ENCODE measurements at regions not wholly inside any gene's neighbourhood (a gene's known extent, or its start where the extent isn't known, plus 50 kb on each side); places are given as distances from the start of the nearest gene placed in this dataset.

DNA sequence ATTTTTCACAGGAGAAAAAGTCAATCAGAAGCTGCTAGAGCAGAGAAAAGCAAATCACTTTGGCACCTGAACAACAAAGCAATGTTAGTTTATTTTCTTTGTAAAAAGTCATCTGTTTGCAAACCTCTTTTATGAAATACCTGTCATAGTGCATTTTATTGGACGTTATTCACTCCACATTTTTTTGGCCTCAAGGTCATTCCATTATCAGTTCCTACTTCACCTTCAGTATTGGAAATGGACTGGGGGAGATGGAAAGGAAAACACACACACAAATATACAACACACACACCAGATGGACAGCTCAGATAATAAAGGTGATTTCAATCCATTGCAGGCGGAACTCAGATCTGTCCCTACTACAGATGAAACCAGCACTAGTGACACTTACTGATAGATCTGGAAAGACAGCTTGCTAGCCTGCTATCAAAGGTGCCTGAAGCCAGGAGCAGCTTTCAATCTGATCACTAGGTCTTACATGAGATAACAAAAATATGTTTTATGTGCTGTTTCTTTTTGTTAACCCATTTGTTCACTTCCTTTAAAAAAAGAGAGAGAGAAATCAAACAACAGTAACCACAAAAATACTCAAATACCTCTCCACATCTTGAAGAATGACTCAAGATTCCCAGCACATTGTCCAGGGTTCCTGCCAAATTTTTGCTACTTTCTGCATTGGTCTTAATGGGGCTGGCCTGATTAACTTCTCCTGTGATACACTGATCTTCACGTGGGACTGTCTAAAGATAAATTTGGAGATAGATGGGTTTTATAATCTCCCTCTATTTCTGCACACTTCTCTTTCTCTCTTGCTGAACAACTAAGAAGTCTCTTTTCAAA lies 844.3 kb upstream of the TENM4 start:
- CTCF ChIA-PET: interaction anchor here (0.6 kb wide), 2 partner anchors 16 to 82 kb away, joined by 4 to 7 read pairs; no protein-coding TSS in a partner anchor
- Histone ChIP-seq H2AK5ac (ENCODE audit: low read depth, low read length) (no peak overlapping the region), H3K4ac (ENCODE audit: low read depth, low read length) (no peak overlapping the region), H3K27me3 (ENCODE audit: control insufficient read depth, insufficient read depth, low read length) (peaks cover 4% of the 10 kb centered on the region; the same call in 1 of the 2 replicates), H3K4me2 (ENCODE audit: low read depth, low read length) (no peak overlapping the region), H3K4me1 (ENCODE audit: control insufficient read depth, insufficient read depth, low read length) (peaks cover 3% of the 10 kb centered on the region; the same call in 1 of the 2 replicates), H2BK120ac (ENCODE audit: low read depth, low read length) (no peak overlapping the region), H3K79me1 (ENCODE audit: low read depth in 1 of 2, low read length in 2 of 2) (no peaks in the 10 kb centered on the region), H2BK5ac (ENCODE audit: low read depth, low read length, poor library complexity, severe bottlenecking) (no peak overlapping the region), H2BK20ac (ENCODE audit: low read depth, low read length) (peak overlapping the region; percentile 39; the same call in 1 of the 2 replicates), H3K36me3 (ENCODE audit: control insufficient read depth, insufficient read depth, low read length) (no peaks in the 10 kb centered on the region), H3K18ac (ENCODE audit: low read depth, low read length) (no peak overlapping the region), H3K27ac (ENCODE audit: insufficient read depth, low read length) (no peak overlapping the region), H3K14ac (replicated peaks; ENCODE audit: low read depth, low read length) (no peak overlapping the region), H2BK15ac (ENCODE audit: low read depth, low read length) (peak overlapping the region; percentile 34; the same call in 1 of the 3 replicates), H3K56ac (ENCODE audit: extremely low read depth, insufficient read depth, low read length) (no peak overlapping the region), H4K20me1 (ENCODE audit: insufficient read depth, low read length) (no peaks in the 10 kb centered on the region), H2AFZ (replicated peaks; ENCODE audit: low read length, poor library complexity) (no peak overlapping the region), H3K23ac (ENCODE audit: low read depth, low read length) (no peak overlapping the region), H4K91ac (ENCODE audit: insufficient read depth, low read depth, low read length) (no peak overlapping the region), H3K9me1 (ENCODE audit: insufficient read depth, low read length) (no peaks in the 10 kb centered on the region), H3K4me3 (ENCODE audit: insufficient read depth, low read depth, low read length) (no peak overlapping the region), H2AK9ac (replicated peaks; ENCODE audit: low read depth, low read length, poor library complexity) (no peak overlapping the region), H3K9me3 (ENCODE audit: control insufficient read depth, insufficient read depth, low read length) (no peaks in the 10 kb centered on the region), H4K5ac (ENCODE audit: low read depth, low read length) (no peak overlapping the region), H4K8ac (ENCODE audit: low read depth in 2 of 2, low read length in 2 of 2) (no peak overlapping the region), H3K9ac (ENCODE audit: low read depth, low read length) (no peak overlapping the region)
- dilution Hi-C loops (cut with HindIII; ENCODE audit: low sequenced_read_pairs, unreplicated experiment): no loop called here
- intact Hi-C loops (cut with micrococcal nuclease): no loop called here
- BruUV-seq (replicated peaks): no TSS peak
- no CpG with 5 or more reads among the region's 3 CpGs for WGBS, 2 experiments (ENCODE audit: extremely low coverage in 2 of 2, insufficient read length in 1 of 2)
- POLR2A ChIA-PET (ENCODE audit: unreplicated experiment): no interaction called here
- in situ Hi-C loops (cut with MboI; ENCODE audit: low sequenced_read_pairs): no loop called here
- TF ChIP-seq RAD21 (IDR thresholded peaks at IDR 0.05; ENCODE audit: low read length): no peak
- TF ChIP-seq POLR2A (IDR thresholded peaks at IDR 0.05; ENCODE audit: low read depth, low read length): no peak
- no peak for TF ChIP-seq MXI1 (IDR thresholded peaks at IDR 0.05; ENCODE audit: borderline replicate concordance, low read depth, low read length)
- TF ChIP-seq RFX5 (IDR thresholded peaks at IDR 0.05; ENCODE audit: low read depth, low read length): no peak
- no peak for TF ChIP-seq CEBPB (IDR thresholded peaks at IDR 0.05; ENCODE audit: low read depth, low read length)
- no peak for TF ChIP-seq RCOR1 (IDR thresholded peaks at IDR 0.05; ENCODE audit: insufficient replicate concordance, low read length)
- TF ChIP-seq MAFK (IDR thresholded peaks at IDR 0.05; ENCODE audit: low read depth, low read length): no peak
- TF ChIP-seq SMC3 (IDR thresholded peaks at IDR 0.05; ENCODE audit: low read depth, low read length): no peak
- TF ChIP-seq NFE2L2 (IDR thresholded peaks at IDR 0.05; ENCODE audit: low read depth, low read length): no peak
- no peak for TF ChIP-seq BHLHE40 (IDR thresholded peaks at IDR 0.05; ENCODE audit: low read depth, low read length)
- TF ChIP-seq, protein P1, sequence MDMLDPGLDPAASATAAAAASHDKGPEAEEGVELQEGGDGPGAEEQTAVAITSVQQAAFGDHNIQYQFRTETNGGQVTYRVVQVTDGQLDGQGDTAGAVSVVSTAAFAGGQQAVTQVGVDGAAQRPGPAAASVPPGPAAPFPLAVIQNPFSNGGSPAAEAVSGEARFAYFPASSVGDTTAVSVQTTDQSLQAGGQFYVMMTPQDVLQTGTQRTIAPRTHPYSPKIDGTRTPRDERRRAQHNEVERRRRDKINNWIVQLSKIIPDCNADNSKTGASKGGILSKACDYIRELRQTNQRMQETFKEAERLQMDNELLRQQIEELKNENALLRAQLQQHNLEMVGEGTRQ (IDR thresholded peaks at IDR 0.05; ENCODE audit: low read depth, low read length): no peak
- TF ChIP-seq, protein P2, sequence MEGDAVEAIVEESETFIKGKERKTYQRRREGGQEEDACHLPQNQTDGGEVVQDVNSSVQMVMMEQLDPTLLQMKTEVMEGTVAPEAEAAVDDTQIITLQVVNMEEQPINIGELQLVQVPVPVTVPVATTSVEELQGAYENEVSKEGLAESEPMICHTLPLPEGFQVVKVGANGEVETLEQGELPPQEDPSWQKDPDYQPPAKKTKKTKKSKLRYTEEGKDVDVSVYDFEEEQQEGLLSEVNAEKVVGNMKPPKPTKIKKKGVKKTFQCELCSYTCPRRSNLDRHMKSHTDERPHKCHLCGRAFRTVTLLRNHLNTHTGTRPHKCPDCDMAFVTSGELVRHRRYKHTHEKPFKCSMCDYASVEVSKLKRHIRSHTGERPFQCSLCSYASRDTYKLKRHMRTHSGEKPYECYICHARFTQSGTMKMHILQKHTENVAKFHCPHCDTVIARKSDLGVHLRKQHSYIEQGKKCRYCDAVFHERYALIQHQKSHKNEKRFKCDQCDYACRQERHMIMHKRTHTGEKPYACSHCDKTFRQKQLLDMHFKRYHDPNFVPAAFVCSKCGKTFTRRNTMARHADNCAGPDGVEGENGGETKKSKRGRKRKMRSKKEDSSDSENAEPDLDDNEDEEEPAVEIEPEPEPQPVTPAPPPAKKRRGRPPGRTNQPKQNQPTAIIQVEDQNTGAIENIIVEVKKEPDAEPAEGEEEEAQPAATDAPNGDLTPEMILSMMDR (conservative IDR thresholded peaks at IDR 0.05; ENCODE audit: low read depth, low read length): no peak
- DNase-seq (peak; percentile 47), ATAC-seq (ENCODE audit: low read depth) (no peak)
